ENCODE measurements at regions not wholly inside any gene's neighbourhood (a gene's known extent, or its start where the extent isn't known, plus 50 kb on each side); places are given as distances from the start of the nearest gene placed in this dataset.

- TF ChIP-seq POLR2A (IDR thresholded peaks at IDR 0.05): no peak
- TF ChIP-seq CTCF (IDR thresholded peaks at IDR 0.05): no peak
Measured at GRCh38 chr3:35954413-35954812, 315.1 kb downstream of the ARPP21 start.
